NCI-H2029 treated with DMSO at 0.1 percent for 48 hours (cell line): ENCODE measurements at regions not wholly inside any gene's neighbourhood (a gene's known extent, or its start where the extent isn't known, plus 50 kb on each side); places are given as distances from the start of the nearest gene placed in this dataset.
"Not testable (repeated sequence)": the region's sequence is repeated elsewhere in the genome, so short reads cannot be mapped to it uniquely, and the experiment has no call there.

ENCODE experiments used
- DNase-seq: peaks from one replicate; lab custom pipeline; 2025; lab: John Stamatoyannopoulos, UW

- no peak for DNase-seq
Measured at GRCh38 chr9:99479929-99480328, 257.8 kb downstream of the SEC61B start.

- DNase-seq = no peak
Measured at GRCh38 chr9:99485459-99485858, 263.4 kb downstream of the SEC61B start.

GRCh38 chr9:99486684-99487083 lies 264.6 kb downstream of the SEC61B start:
- no peak for DNase-seq

- DNase-seq = no peak
Measured at GRCh38 chr9:99488131-99489059, 266.3 kb downstream of the SEC61B start.

GRCh38 chr9:99489060-99489413 lies 267.0 kb downstream of the SEC61B start:
- no peak for DNase-seq

- DNase-seq = no peak
Measured at GRCh38 chr9:99490729-99491128, 268.6 kb downstream of the SEC61B start.

DNA sequence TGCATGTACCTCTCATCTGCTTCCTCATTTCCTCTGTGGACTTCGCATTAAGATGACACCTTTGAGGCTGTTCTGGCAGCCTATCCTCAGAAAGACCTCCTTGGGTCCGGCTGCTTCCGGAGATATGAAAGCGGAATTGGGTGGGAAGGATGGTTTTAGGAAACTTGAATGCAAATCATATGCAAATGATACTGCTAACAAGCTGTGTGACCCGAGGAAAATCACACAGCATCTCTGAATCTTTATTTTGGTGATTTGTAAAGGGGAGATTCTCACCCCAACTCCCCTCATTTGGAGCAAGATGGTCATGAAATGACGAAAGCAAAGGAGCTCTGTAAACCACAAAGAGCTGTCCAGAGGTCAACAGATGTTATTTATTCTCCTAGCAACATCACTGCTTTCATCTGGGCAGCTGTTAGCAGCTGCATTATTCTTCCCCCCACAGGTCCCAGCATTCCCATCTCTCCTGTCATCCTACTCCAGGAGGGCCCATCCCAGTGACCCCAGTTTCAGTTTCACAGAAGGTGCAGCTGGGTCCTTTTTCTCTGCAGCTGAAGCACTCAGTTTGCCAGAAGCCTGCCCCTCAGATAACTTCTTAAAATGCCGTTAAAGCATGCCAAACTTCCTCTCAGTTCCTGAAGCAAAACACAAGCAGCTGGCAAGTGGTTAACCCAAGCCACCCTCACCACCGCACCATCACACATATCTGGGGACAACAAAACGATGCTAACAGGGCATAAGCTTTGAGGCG lies 269.5 kb downstream of the SEC61B start:
- no peak for DNase-seq

- no peak for DNase-seq
Measured at GRCh38 chr9:99497641-99498040, 275.6 kb downstream of the SEC61B start.

- not testable (repeated sequence) for DNase-seq
Measured at GRCh38 chr9:99498979-99499378, 276.9 kb downstream of the SEC61B start.

- no peak for DNase-seq
Measured at GRCh38 chr9:99505936-99506335, 283.9 kb downstream of the SEC61B start.

DNA sequence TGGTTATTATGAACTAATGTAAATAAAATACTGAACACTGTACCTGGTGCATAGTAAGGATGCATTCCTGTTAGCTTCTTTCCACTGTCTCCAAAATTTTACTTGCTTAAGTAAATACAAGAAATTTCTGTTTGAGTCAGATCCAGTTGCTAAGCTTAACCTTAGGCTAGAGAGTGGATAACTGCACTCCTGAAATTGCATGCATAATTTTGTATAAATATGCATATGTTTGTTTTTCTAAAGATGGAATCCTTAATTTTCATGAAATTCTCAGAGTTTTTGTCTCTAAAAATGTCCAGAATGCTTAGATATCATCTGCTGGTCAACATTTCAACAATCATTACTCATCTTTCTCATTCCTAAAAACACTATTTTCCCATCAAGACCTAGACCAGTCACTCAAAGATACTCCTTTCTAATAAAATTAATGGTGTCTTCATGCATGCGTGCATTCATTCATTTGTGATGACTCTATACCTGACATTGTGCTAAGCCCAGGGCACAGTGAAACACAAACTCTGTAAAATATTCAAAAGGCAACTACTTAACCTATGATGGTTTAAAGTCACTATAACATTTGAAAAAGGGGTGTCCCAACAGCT lies 284.8 kb downstream of the SEC61B start:
- DNase-seq = no peak

DNA sequence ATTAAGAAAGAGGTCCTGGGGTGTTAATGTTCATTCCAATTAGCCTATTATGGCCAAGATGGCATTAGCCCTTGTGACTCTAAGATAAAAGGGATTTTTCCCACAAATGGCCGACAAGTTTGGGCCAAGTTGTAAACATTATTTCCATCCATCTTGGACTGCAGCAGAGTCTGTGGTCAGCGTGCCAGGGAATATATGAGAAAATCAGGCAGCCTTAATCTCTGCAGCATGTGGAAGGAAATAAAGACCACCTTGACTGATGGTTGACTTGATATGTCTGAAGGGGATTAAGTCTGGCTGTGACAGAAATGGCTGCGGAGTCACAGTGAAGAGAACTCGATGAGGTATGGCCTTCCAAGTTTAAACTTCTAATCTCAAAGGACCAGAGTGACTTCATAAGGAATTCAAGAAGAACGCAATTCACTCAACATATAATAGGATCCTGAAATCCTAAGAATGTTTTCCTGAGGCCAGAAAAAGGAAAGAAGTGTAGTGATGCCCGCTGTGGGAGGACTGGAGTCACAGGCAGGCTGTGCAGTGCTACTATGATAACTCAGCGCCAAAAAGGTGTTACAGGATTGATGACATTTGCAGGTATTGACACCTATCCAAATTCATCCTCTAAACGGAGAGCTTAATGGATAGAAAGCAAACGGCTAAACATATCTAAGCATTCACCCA lies 287.1 kb downstream of the SEC61B start:
- no peak for DNase-seq

- no peak for DNase-seq
Measured at GRCh38 chr9:99509900-99510535, 287.9 kb downstream of the SEC61B start.

DNA sequence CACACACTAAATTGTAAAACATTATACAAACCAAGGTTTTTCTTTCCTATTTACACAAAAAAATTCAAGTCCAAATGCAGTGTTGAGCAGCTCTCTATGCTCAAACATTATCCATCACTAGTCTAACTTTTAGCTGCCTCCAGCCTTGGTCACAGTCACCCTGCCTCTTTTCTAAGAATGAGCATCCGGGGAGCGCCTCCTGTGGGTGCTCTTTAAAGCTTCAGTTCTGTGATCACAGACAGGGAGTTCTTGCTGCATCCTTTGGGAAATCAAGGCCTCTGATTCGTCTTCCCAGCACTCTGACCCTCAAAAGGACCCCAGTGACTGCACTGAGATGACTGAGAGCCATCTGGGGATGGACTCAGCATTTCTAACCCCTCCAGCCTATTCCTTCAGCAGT lies 289.6 kb downstream of the SEC61B start:
- DNase-seq = no peak

- DNase-seq = no peak
Measured at GRCh38 chr9:99513441-99514112, 291.5 kb downstream of the SEC61B start.

DNA sequence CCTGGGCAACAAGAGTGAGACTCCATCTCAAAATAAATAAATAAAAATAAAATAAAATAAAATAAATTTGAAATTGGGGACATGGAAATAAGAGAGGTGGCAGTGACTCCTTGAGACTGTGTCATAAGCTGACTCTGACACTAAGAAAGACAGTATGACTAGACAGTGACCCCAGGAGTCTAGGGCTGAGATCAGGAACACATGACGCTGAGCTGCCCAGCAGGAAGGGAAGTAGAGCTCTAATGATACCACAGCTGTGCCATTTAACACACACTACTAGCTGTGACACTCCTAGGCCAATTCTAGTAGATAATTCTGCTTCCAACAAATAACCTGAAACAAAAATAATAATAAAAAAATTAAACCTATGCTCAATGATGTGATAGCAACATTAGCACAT lies 293.0 kb downstream of the SEC61B start:
- DNase-seq = no peak

GRCh38 chr9:99515895-99516656 lies 294.0 kb downstream of the SEC61B start:
- DNase-seq = no peak

GRCh38 chr9:99516657-99517049 lies 294.6 kb downstream of the SEC61B start:
- no peak for DNase-seq

DNA sequence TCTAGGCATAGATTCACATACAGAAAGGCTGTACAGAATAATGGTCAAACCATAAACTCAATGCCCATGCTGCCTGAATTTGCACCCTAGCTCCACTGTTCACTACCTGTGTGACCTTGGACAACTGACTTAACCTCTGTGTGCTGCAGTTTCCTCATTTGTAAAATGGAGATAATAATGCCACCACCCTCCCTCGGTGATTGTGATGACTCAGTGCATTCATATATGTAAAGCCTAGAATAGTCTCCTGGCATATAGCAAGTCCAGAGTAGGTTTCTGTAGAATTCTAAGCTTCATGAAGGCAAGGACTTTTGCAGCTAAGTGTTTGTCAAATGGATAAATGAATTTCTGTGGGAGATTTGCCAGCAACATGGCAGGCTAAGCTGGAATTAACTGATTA lies 297.8 kb upstream of the NR4A3 start:
- no peak for DNase-seq

DNA sequence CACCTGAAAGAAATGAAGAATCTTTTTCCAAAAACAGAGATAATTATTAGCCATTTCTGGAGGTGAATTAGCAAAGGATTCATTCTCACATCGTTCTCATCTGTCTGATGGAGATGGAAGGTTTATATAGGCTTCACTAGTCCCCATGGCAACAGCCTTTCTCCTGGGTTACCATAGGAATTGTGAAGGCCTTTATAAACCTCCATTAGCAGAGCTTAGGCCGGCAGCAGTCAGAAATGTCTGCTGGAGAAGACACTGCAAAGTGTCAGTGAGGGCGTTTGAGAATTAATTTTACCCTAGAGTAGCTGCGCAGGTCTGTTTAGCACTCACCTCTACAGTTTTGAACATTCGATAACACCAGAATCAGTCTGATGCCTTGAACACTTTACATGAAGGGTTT lies 290.4 kb upstream of the NR4A3 start:
- no peak for DNase-seq

DNA sequence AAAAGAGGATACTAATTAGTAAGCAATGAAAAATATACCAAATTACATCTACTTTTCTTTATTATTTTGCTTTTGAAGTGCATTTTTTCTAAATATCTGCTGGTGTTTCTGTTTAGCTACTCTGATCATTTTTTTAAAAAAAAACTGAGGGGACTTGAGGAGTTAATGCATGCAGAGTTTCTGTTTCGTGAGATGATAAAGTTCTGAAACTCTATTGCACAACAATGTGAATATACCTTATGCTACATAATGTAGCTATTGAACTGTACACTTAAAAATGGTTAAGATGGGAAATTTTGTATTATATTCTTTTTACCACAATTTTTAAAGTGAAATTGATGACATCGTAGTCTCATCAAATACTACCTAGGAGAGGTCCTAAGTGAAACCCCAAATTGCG lies 288.3 kb upstream of the NR4A3 start:
- no peak for DNase-seq
